GM18870 (cell line): ENCODE measurements at regions not wholly inside any gene's neighbourhood (a gene's known extent, or its start where the extent isn't known, plus 50 kb on each side); places are given as distances from the start of the nearest gene placed in this dataset.

Source experiments
- ATAC-seq: cut with Tn5 transposase; IDR thresholded peaks from one replicate; pipeline ENCODE4 v1.9.1; 2021; ENCODE audit warnings: moderate library complexity; ENCODE audit not compliant: unreplicated experiment

GRCh38 chr2:16615687-16616615, 49.7 kb downstream of the CYRIA start:
- ATAC-seq = no peak

GRCh38 chr2:16615246-16615645, 50.4 kb downstream of the CYRIA start:
- ATAC-seq = no peak

GRCh38 chr2:16614314-16614860, 51.2 kb downstream of the CYRIA start:
- no peak for ATAC-seq

- ATAC-seq = no peak
These were observed 52.1 kb downstream of the CYRIA start for GRCh38 chr2:16613539-16614011.

GRCh38 chr2:16612490-16612889, 53.1 kb downstream of the CYRIA start:
- ATAC-seq = no peak

GRCh38 chr2:16609786-16610185, 55.8 kb downstream of the CYRIA start:
- no peak for ATAC-seq

- ATAC-seq = peak; percentile 85
These were observed 56.7 kb downstream of the CYRIA start for GRCh38 chr2:16608661-16609643.

GRCh38 chr2:16607301-16607700, 58.3 kb downstream of the CYRIA start:
- no peak for ATAC-seq

GRCh38 chr2:16604236-16604635, 61.4 kb downstream of the CYRIA start:
- ATAC-seq = no peak

- no peak for ATAC-seq
These were observed 74.2 kb downstream of the CYRIA start for GRCh38 chr2:16591370-16591933.

GRCh38 chr2:16589465-16589864, 76.2 kb downstream of the CYRIA start:
- no peak for ATAC-seq

- no peak for ATAC-seq
These were observed 77.1 kb downstream of the CYRIA start for GRCh38 chr2:16588565-16588964.

GRCh38 chr2:16587601-16588000, 78.0 kb downstream of the CYRIA start:
- ATAC-seq = no peak

- no peak for ATAC-seq
These were observed 80.7 kb downstream of the CYRIA start for GRCh38 chr2:16584824-16585540.

- ATAC-seq = no peak
These were observed 81.5 kb downstream of the CYRIA start for GRCh38 chr2:16584084-16584483.

GRCh38 chr2:16581241-16581640, 84.4 kb downstream of the CYRIA start:
- no peak for ATAC-seq

- no peak for ATAC-seq
These were observed 87.6 kb downstream of the CYRIA start for GRCh38 chr2:16578081-16578480.

- ATAC-seq = no peak
These were observed 95.1 kb downstream of the CYRIA start for GRCh38 chr2:16570516-16570915.

GRCh38 chr2:16568998-16569784, 96.4 kb downstream of the CYRIA start:
- no peak for ATAC-seq
